K562 (cell line): ENCODE measurements at regions not wholly inside any gene's neighbourhood (a gene's known extent, or its start where the extent isn't known, plus 50 kb on each side); places are given as distances from the start of the nearest gene placed in this dataset.

Experiments used
- ATAC-seq: fragments of 200-7000 bp; cut with Tn5 transposase; 3 replicates; pipeline ENCODE4 v1.9.1; 2020; ENCODE audit warnings: moderate library complexity
- BruUV-seq: library from RNA; stranded (reverse); fragments of 400-500 nt; replicated peaks from 2 replicates; lab custom pipeline; 2021; lab: Mats Ljungman, UMichigan
- CTCF ChIA-PET: fragments of 300-600 bp; formaldehyde crosslinking; extraction: SDS; loops from one replicate; lab custom pipeline; 2021; ENCODE audit warnings: low intra/inter-chr PET ratio; lab: Yijun Ruan, JAX
- POLR2A ChIA-PET: fragments of 300-600, 350-650 bp; sonication (Branson Sonifier 250); formaldehyde crosslinking; extraction: SDS; loops from one replicate; lab custom pipeline; 2021; ENCODE audit warnings: antibody characterized with exemption, inconsistent platforms; lab: Yijun Ruan, JAX
- DNase-seq, 4 experiments: peaks; one replicate each; pipeline versions ENCODE4 v3.0.0 to v3.0.0-alpha.2; 2011 to 2018; ENCODE audit warnings: low spot score in 3 of 4, mixed read lengths in 3 of 4; ENCODE audit errors: extremely low read depth in 1 of 4
- FAIRE-seq: peaks from 2 replicates; lab custom pipeline; 2011; peaks lifted over from hg19 to GRCh38; lab: Jason Lieb, UNC
- H2AFZ ChIP-seq: 2 replicates; pipeline ENCODE4 v1.6.0; 2011; ENCODE audit warnings: low read depth, low read length, control low read depth, inconsistent platforms
- H3K27ac ChIP-seq: fragments of 200-600 bp; 3 replicates; pipeline ENCODE4 v1.8.0; 2011; ENCODE audit warnings: low read depth, mild to moderate bottlenecking, control low read depth, inconsistent platforms, low read length, moderate library complexity, mixed read lengths; ENCODE audit errors: extremely low read depth
- H3K27me3 ChIP-seq, 2 experiments: fragments of 300-600 bp in 1 of 2; 2 replicates in 1 of 2; 3 replicates in 1 of 2; pipeline versions ENCODE4 v1.6.0 to v1.8.0; 2011; ENCODE audit warnings: inconsistent platforms in 2 of 2, low read length in 2 of 2, mild to moderate bottlenecking in 1 of 2, mixed read lengths in 1 of 2, moderate library complexity in 1 of 2; ENCODE audit not compliant: control insufficient read depth in 2 of 2, insufficient read depth in 2 of 2
- H3K36me3 ChIP-seq: fragments of 300-600 bp; 3 replicates; pipeline ENCODE4 v1.8.0; 2011; ENCODE audit warnings: mild to moderate bottlenecking, low read length, inconsistent platforms; ENCODE audit not compliant: control insufficient read depth, insufficient read depth
- H3K4me1 ChIP-seq, 2 experiments: fragments of 200-600 bp in 1 of 2; replicated peaks in 1 of 2; 2 replicates in 1 of 2; 3 replicates in 1 of 2; pipeline versions ENCODE4 v1.5.1 to v1.8.0; 2011; ENCODE audit warnings: inconsistent platforms in 2 of 2, low read length in 2 of 2, mild to moderate bottlenecking in 1 of 2, mixed read lengths in 1 of 2, moderate library complexity in 1 of 2; ENCODE audit not compliant: control insufficient read depth in 2 of 2, insufficient read depth in 2 of 2
- H3K4me2 ChIP-seq: 2 replicates; pipeline ENCODE4 v1.6.1; 2011; ENCODE audit warnings: low read length, control low read depth, inconsistent platforms, mixed read lengths; ENCODE audit not compliant: insufficient read depth
- H3K4me3 ChIP-seq: fragments of 200-600 bp; sonication (generic), shearing (Covaris generic); 2 replicates; pipeline ENCODE4 v1.5.1; 2016; ENCODE audit warnings: control low read depth, inconsistent platforms
- H3K79me2 ChIP-seq: fragments of 200-600 bp; 3 replicates; pipeline ENCODE4 v1.8.0; 2011; ENCODE audit warnings: low read length, inconsistent platforms; ENCODE audit not compliant: control insufficient read depth, insufficient read depth
- H3K9ac ChIP-seq, 2 experiments: 2 replicates each; pipeline versions ENCODE4 v1.6.0 to v1.6.1; 2011; ENCODE audit warnings: low read depth in 2 of 2, low read length in 2 of 2, control low read depth in 1 of 2, inconsistent platforms in 1 of 2, mild to moderate bottlenecking in 1 of 2, mixed read lengths in 1 of 2; ENCODE audit not compliant: insufficient read depth in 1 of 2
- H3K9me1 ChIP-seq: one replicate; pipeline ENCODE4 v1.6.0; 2011; ENCODE audit warnings: inconsistent platforms, mild to moderate bottlenecking, low read length, moderate library complexity; ENCODE audit not compliant: control insufficient read depth, insufficient read depth
- H3K9me3 ChIP-seq: replicated peaks from 2 replicates; pipeline ENCODE4 v1.5.1; 2011; ENCODE audit warnings: low read depth, low read length, inconsistent platforms; ENCODE audit not compliant: control insufficient read depth, insufficient read depth
- H4K20me1 ChIP-seq: replicated peaks from 2 replicates; pipeline ENCODE4 v1.6.1; 2011; ENCODE audit warnings: low read length, inconsistent platforms, mixed read lengths; ENCODE audit not compliant: control insufficient read depth, insufficient read depth
- CBFA2T3 ChIP-seq: fragments of 450-650 bp; IDR thresholded peaks from 2 replicates; pipeline ENCODE4 v1.6.1; 2017
- CEBPG ChIP-seq, 3 experiments: fragments of 200-800 bp in 1 of 3; sonication (Bioruptor generic) in 1 of 3; sonication (generic) in 1 of 3; formaldehyde crosslinking in 1 of 3; IDR thresholded peaks in 2 of 3; conservative IDR thresholded peaks in 1 of 3; 2 replicates each; pipeline versions ENCODE4 v1.6.1 to v1.8.0; 2016 to 2022; ENCODE audit warnings: missing compliant biosample characterization in 2 of 3, missing genetic modification characterization in 2 of 3, mild to moderate bottlenecking in 1 of 3, missing genetic modification reagents in 1 of 3
- MAFG ChIP-seq: fragments of 450-650 bp; conservative IDR thresholded peaks from 2 replicates; pipeline ENCODE4 v1.6.1; 2016; ENCODE audit warnings: missing genetic modification characterization, missing compliant biosample characterization
- SAFB2 ChIP-seq: fragments of 200-400 bp; formaldehyde crosslinking; IDR thresholded peaks from 2 replicates; pipeline ENCODE4 v1.6.1; 2018; ENCODE audit warnings: borderline replicate concordance, low read length, low read depth, moderate library complexity; ENCODE audit not compliant: severe bottlenecking
- WGBS: fragments of 100-300 bp; shearing (Covaris generic); methylation state at CpG from one replicate; pipeline ENCODE4 v1.1.6; 2016; ENCODE audit warnings: low coverage, mixed read lengths; ENCODE audit not compliant: insufficient coverage; ENCODE audit errors: missing lambda C conversion rate; 5-methylcytosine and 5-hydroxymethylcytosine counted together
- in situ Hi-C: fragments of 300-500 bp; cut with MboI; formaldehyde crosslinking; loops from 4 replicates; pipeline ENCODE4 v1.15.0; 2018; ENCODE audit warnings: inconsistent platforms, mixed read lengths
- intact Hi-C: fragments of 100-400 bp; cut with micrococcal nuclease; formaldehyde crosslinking; loops from 2 replicates; pipeline ENCODE4 v1.14.2; 2022
- TF ChIP-seq, protein P1 (sequence below): sonication (generic); formaldehyde crosslinking; IDR thresholded peaks from 2 replicates; pipeline ENCODE4 v1.8.1; 2023; ENCODE audit warnings: mild to moderate bottlenecking, missing genetic modification reagents

- in situ Hi-C loops, result no loop called here
- no peaks in the 10 kb centered on the region for H3K36me3 ChIP-seq
- H3K4me3 ChIP-seq, result no peak overlapping the region
- H3K79me2 ChIP-seq, result no peaks in the 10 kb centered on the region
- no TSS peak for BruUV-seq
- no peak for DNase-seq
- no peak overlapping the region for H3K27ac ChIP-seq
- intact Hi-C loops, result no loop called here
- WGBS, result 4% methylated on average over 2 of the region's 2 CpGs
- no peaks in the 10 kb centered on the region for H4K20me1 ChIP-seq
- no peak overlapping the region for H2AFZ ChIP-seq
- no peak overlapping the region for H3K4me2 ChIP-seq
- no peaks in the 10 kb centered on the region for H3K27me3 ChIP-seq
- no peak overlapping the region for H3K9ac ChIP-seq
- H3K4me1 ChIP-seq, result no peaks in the 10 kb centered on the region
- ChIA-PET POLR2A (interaction anchor here (0.7 kb wide), 1 partner anchor 278 kb away, joined by 3 read pairs; no protein-coding TSS in a partner anchor), CTCF (no interaction called here)
- ATAC-seq, result no peak
- H3K9me1 ChIP-seq, result no peaks in the 10 kb centered on the region
- FAIRE-seq, result no peak
- peaks cover 3% of the 10 kb centered on the region; the same call in 1 of the 2 replicates for H3K9me3 ChIP-seq
- no peak for TF ChIP-seq SAFB2
- no peak for TF ChIP-seq MAFG (tag)
- TF ChIP-seq CBFA2T3, result no peak
- no peak for TF ChIP-seq CEBPG (CRISPR knock-in tag; IDR thresholded peaks at IDR 0.05)
- 0 out of 4 replicates have a peak, but pooled peaks of 1 of the 2 experiments have one; percentile 10 for TF ChIP-seq CEBPG (tag; conservative IDR thresholded peaks at IDR 0.05 in 1 of 2, IDR thresholded peaks at IDR 0.05 in 1 of 2)
- TF ChIP-seq, protein P1, sequence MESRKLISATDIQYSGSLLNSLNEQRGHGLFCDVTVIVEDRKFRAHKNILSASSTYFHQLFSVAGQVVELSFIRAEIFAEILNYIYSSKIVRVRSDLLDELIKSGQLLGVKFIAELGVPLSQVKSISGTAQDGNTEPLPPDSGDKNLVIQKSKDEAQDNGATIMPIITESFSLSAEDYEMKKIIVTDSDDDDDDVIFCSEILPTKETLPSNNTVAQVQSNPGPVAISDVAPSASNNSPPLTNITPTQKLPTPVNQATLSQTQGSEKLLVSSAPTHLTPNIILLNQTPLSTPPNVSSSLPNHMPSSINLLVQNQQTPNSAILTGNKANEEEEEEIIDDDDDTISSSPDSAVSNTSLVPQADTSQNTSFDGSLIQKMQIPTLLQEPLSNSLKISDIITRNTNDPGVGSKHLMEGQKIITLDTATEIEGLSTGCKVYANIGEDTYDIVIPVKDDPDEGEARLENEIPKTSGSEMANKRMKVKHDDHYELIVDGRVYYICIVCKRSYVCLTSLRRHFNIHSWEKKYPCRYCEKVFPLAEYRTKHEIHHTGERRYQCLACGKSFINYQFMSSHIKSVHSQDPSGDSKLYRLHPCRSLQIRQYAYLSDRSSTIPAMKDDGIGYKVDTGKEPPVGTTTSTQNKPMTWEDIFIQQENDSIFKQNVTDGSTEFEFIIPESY (CRISPR knock-in tag), result no peak
- TF ChIP-seq, all 486 proteins: peak for 1
These were observed 564.0 kb downstream of the CCER1 start for GRCh38 chr12:90390947-90391346.
